ENCODE measurements at regions not wholly inside any gene's neighbourhood (a gene's known extent, or its start where the extent isn't known, plus 50 kb on each side); places are given as distances from the start of the nearest gene placed in this dataset.

DNA sequence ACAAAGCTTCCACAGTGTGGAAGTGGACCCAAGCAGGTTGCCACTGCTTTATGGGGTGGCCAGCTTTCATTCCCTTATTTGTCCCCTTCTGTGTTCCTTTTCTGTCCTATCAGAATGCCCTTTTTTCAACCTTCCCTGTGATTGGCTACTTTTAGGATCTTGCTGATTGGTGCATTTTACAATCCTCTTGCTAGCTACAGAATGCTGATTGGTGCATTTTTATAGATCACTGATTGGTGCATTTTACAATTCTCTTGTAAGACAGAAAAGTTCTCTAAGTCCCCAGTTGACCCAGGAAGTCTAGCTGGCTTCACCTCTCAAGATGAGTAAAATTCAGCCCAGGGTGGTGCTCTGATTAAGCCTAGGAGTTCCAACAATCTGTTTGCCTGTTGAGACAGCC lies 157.2 kb upstream of the ERCC6L2 start:
- TF ChIP-seq, protein P1, sequence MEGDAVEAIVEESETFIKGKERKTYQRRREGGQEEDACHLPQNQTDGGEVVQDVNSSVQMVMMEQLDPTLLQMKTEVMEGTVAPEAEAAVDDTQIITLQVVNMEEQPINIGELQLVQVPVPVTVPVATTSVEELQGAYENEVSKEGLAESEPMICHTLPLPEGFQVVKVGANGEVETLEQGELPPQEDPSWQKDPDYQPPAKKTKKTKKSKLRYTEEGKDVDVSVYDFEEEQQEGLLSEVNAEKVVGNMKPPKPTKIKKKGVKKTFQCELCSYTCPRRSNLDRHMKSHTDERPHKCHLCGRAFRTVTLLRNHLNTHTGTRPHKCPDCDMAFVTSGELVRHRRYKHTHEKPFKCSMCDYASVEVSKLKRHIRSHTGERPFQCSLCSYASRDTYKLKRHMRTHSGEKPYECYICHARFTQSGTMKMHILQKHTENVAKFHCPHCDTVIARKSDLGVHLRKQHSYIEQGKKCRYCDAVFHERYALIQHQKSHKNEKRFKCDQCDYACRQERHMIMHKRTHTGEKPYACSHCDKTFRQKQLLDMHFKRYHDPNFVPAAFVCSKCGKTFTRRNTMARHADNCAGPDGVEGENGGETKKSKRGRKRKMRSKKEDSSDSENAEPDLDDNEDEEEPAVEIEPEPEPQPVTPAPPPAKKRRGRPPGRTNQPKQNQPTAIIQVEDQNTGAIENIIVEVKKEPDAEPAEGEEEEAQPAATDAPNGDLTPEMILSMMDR (IDR thresholded peaks at IDR 0.05), result no peak
- H3K27ac ChIP-seq, result no peak overlapping the region
- H3K4me1 ChIP-seq (ENCODE audit: control insufficient read depth in 1 of 2, low read depth in 2 of 2), result peaks cover 0 to 3% of the 10 kb centered on the region in 2 donors
- ATAC-seq (ENCODE audit: insufficient number of reproducible peaks, low FRiP score, low read depth), result no peak
- no peak for DNase-seq (ENCODE audit: low spot score)
- H3K4me3 ChIP-seq, result no peak overlapping the region
- no peaks in the 10 kb centered on the region for H3K36me3 ChIP-seq
- no peaks in the 10 kb centered on the region for H3K27me3 ChIP-seq (replicated peaks; ENCODE audit: insufficient read depth)
- no peaks in the 10 kb centered on the region for H3K9me3 ChIP-seq

DNA sequence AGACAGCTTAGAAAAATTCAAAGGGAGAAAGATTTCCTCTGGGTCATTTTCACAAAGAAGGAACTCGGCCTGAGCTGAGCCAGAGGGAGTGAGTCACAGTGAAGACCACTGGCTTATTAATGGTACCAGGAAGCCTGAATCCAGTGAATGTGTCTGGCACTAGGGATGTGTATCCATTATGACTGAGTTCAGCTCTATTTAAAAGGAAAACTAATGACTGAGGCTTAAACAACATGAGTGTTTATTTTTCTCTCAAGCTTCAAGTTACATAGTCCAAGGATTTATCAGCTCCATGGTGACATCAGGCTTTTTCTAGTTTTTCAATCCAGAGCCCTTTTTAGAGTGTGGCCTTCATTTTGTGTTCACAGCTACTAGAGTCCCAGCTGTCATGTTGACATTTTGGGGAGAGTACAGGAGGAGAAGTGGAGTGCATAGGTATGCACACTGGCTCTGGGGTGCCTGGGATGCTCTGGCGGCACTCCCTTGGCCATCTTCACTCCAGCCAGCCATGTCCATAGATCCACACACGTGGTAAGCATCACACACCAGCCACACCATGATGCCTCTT lies 159.5 kb upstream of the ERCC6L2 start:
- TF ChIP-seq, protein P1 (IDR thresholded peaks at IDR 0.05), result no peak
- no peak overlapping the region for H3K27ac ChIP-seq
- H3K4me3 ChIP-seq, result no peak overlapping the region
- H3K9me3 ChIP-seq, result no peaks in the 10 kb centered on the region
- H3K36me3 ChIP-seq, result no peaks in the 10 kb centered on the region
- H3K27me3 ChIP-seq (replicated peaks; ENCODE audit: insufficient read depth), result no peaks in the 10 kb centered on the region
- peaks cover 0 to under 1% of the 10 kb centered on the region in 2 donors for H3K4me1 ChIP-seq (ENCODE audit: control insufficient read depth in 1 of 2, low read depth in 2 of 2)
- DNase-seq (ENCODE audit: low spot score) (no peak), ATAC-seq (ENCODE audit: insufficient number of reproducible peaks, low FRiP score, low read depth) (no peak)

DNA sequence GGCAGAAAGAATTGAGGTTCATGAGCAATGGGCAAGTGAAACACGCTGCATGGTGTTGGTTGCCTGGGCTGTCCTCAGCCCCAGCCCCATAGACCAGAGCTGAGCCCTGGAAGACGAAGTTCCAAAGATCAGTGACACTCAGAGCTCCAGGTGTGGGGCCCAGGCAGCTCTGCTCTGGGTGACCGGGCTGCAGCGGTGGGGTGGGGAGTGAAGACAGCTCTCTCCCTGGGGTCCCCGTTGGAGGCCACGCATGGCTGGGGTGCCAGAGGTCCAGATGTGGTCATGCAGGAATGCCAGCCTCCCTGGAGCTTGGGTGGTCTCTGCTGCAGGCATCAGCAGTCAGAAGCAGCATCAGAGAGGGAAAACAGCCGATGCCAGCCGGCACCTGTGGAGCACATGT lies 165.0 kb upstream of the ERCC6L2 start:
- H3K9me3 ChIP-seq, result no peaks in the 10 kb centered on the region
- H3K27me3 ChIP-seq (replicated peaks; ENCODE audit: insufficient read depth), result no peaks in the 10 kb centered on the region
- H3K36me3 ChIP-seq, result no peaks in the 10 kb centered on the region
- TF ChIP-seq, protein P1 (IDR thresholded peaks at IDR 0.05), result no peak
- H3K4me3 ChIP-seq, result no peak overlapping the region
- no peak overlapping the region for H3K27ac ChIP-seq
- DNase-seq (ENCODE audit: low spot score) (no peak), ATAC-seq (ENCODE audit: insufficient number of reproducible peaks, low FRiP score, low read depth) (no peak)
- H3K4me1 ChIP-seq (ENCODE audit: control insufficient read depth in 1 of 2, low read depth in 2 of 2), result no peaks in the 10 kb centered on the region

DNA sequence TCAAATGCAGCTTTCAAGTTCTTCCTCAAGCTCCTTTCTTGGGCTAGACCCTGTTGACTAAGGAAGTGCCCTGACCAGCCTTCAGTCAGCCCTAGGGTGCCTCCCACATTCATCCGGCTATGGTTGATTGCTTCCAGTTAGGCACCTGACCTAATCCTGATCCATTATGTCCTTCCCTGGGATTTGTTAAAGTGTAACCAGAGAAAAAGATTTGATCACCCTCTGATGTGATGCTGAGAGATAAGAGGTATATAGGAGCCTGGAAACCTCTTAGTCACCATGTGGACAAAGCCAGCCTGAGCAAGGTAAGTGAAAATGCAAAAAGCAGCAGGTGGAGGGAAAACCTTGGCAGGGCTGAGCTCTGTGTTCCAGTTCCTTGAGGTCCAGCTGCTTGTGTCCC lies 178.8 kb upstream of the ERCC6L2 start:
- Histone ChIP-seq H3K27me3 (replicated peaks; ENCODE audit: insufficient read depth) (no peaks in the 10 kb centered on the region), H3K4me1 (ENCODE audit: control insufficient read depth in 1 of 2, low read depth in 2 of 2) (no peaks in the 10 kb centered on the region), H3K36me3 (no peaks in the 10 kb centered on the region), H3K4me3 (no peak overlapping the region), H3K27ac (no peak overlapping the region), H3K9me3 (no peaks in the 10 kb centered on the region)
- ATAC-seq (ENCODE audit: insufficient number of reproducible peaks, low FRiP score, low read depth), result no peak
- DNase-seq (ENCODE audit: low spot score), result no peak
- TF ChIP-seq, protein P1 (IDR thresholded peaks at IDR 0.05), result no peak

DNA sequence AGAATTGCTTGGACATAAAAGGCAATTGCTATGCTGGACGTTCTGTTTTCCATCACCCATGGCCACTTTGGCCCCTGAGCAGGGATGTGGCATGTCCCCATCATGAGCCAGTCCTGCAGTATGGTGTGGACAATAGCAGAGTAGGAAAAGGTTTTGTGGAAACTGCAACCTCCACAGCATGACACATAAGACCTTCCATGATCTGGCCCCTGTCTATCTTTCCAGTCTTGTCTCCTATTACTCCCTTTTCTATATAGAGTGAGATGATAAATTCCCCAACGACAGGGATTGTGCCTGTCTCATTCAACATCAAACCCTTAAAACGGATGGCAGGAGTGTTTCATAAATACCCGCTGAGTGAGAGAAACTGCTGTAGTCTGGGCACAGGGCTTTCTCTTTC lies 174.7 kb upstream of the PTCH1 start:
- no peaks in the 10 kb centered on the region for H3K36me3 ChIP-seq
- no peaks in the 10 kb centered on the region for H3K27me3 ChIP-seq (replicated peaks; ENCODE audit: insufficient read depth)
- no peak overlapping the region for H3K4me3 ChIP-seq
- TF ChIP-seq, protein P1 (IDR thresholded peaks at IDR 0.05), result no peak
- H3K9me3 ChIP-seq, result no peaks in the 10 kb centered on the region
- no peaks in the 10 kb centered on the region for H3K4me1 ChIP-seq (ENCODE audit: control insufficient read depth in 1 of 2, low read depth in 2 of 2)
- no peak overlapping the region for H3K27ac ChIP-seq
- DNase-seq (ENCODE audit: low spot score), result no peak
- ATAC-seq (ENCODE audit: insufficient number of reproducible peaks, low FRiP score, low read depth), result no peak

Data from thoracic aorta (tissue), 2 donors.